ENCODE measurements at regions not wholly inside any gene's neighbourhood (a gene's known extent, or its start where the extent isn't known, plus 50 kb on each side); places are given as distances from the start of the nearest gene placed in this dataset.

- Histone ChIP-seq H3K9ac (replicated peaks; ENCODE audit: extremely low read depth, insufficient read depth, low read length) (no peak overlapping the region), H3K4me1 (ENCODE audit: control insufficient read depth, extremely low read depth, insufficient read depth, low read length) (no peaks in the 10 kb centered on the region), H3K4me2 (ENCODE audit: insufficient read depth, low read length) (no peak overlapping the region), H3K9me3 (replicated peaks; ENCODE audit: control insufficient read depth, insufficient read depth, low read length) (no peaks in the 10 kb centered on the region), H3K36me3 (ENCODE audit: control insufficient read depth in 2 of 2, extremely low read depth in 1 of 2, insufficient read depth in 2 of 2, low read length in 2 of 2) (no peaks in the 10 kb centered on the region), H3K4me3 (replicated peaks in 1 of 3; ENCODE audit: insufficient read depth in 1 of 3, low read depth in 1 of 3, low read length in 3 of 3) (no peak overlapping the region), H4K20me1 (replicated peaks; ENCODE audit: control insufficient read depth, extremely low read depth, insufficient read depth, low read length) (no peaks in the 10 kb centered on the region), H2AFZ (ENCODE audit: low read depth, low read length) (no peak overlapping the region), H3K27me3 (ENCODE audit: control insufficient read depth in 2 of 2, insufficient read depth in 2 of 2, low read length in 2 of 2) (peaks cover 2% of the 10 kb centered on the region in 2 experiments), H3K79me2 (ENCODE audit: control insufficient read depth, insufficient read depth, low read length) (no peaks in the 10 kb centered on the region), H3K9me1 (replicated peaks; ENCODE audit: control insufficient read depth, extremely low read depth, insufficient read depth, low read length) (no peaks in the 10 kb centered on the region), H3K27ac (ENCODE audit: insufficient read depth, low read depth, low read length) (no peak overlapping the region)
- FAIRE-seq (no peak), DNase-seq (ENCODE audit: low read depth, low spot score) (no peak)
- CTCF ChIA-PET = interaction anchor here (1.4 kb wide), 1 partner anchor 14 kb away, joined by 3 read pairs; no protein-coding TSS in a partner anchor
- TF ChIP-seq MYC (IDR thresholded peaks at IDR 0.05; ENCODE audit: low read depth, low read length) (no peak), GATA2 (IDR thresholded peaks at IDR 0.05; ENCODE audit: insufficient read depth, insufficient read length, low read depth, low read length) (no peak)
- POLR2A ChIA-PET = no interaction called here
- BruUV-seq (replicated peaks) = no TSS peak
- intact Hi-C loops (cut with micrococcal nuclease) = no loop called here
- dilution Hi-C loops (cut with MboI; ENCODE audit: extremely low pct_ligation_motif_present, low sequenced_read_pairs) = no loop called here
Observed at GRCh38 chr9:126058011-126058531, 268.6 kb upstream of the MVB12B start.

GRCh38 chr9:126058591-126058990 is 268.0 kb upstream of the MVB12B start:
- intact Hi-C loops (cut with micrococcal nuclease) (no loop called here), dilution Hi-C loops (cut with MboI; ENCODE audit: extremely low pct_ligation_motif_present, low sequenced_read_pairs) (no loop called here)
- H3K36me3 ChIP-seq (ENCODE audit: control insufficient read depth in 2 of 2, extremely low read depth in 1 of 2, insufficient read depth in 2 of 2, low read length in 2 of 2) = no peaks in the 10 kb centered on the region
- TF ChIP-seq MYC (IDR thresholded peaks at IDR 0.05; ENCODE audit: low read depth, low read length) (no peak), GATA2 (IDR thresholded peaks at IDR 0.05; ENCODE audit: insufficient read depth, insufficient read length, low read depth, low read length) (no peak), POLR2AphosphoS5 (IDR thresholded peaks at IDR 0.05; ENCODE audit: insufficient read depth, low read depth, low read length) (no peak), POLR2A (IDR thresholded peaks at IDR 0.05; ENCODE audit: low read depth, low read length) (no peak), JUN (IDR thresholded peaks at IDR 0.05; ENCODE audit: borderline replicate concordance, insufficient read depth, insufficient read length, low read depth) (no peak), MAX (IDR thresholded peaks at IDR 0.05; ENCODE audit: insufficient read depth, insufficient read length) (no peak), FOS (IDR thresholded peaks at IDR 0.05; ENCODE audit: borderline replicate concordance, insufficient read depth, low read length) (no peak), CTCF (IDR thresholded peaks at IDR 0.05; ENCODE audit: extremely low read depth in 1 of 2, insufficient read depth in 1 of 2, low read depth in 1 of 2, low read length in 2 of 2) (no peak), EZH2 (IDR thresholded peaks at IDR 0.05; ENCODE audit: borderline replicate concordance, low read depth, low read length, severe bottlenecking) (no peak)
- peaks cover under 1 to 2% of the 10 kb centered on the region in 2 experiments for H3K27me3 ChIP-seq (ENCODE audit: control insufficient read depth in 2 of 2, insufficient read depth in 2 of 2, low read length in 2 of 2)
- H3K9ac ChIP-seq (replicated peaks; ENCODE audit: extremely low read depth, insufficient read depth, low read length) = no peak overlapping the region
- no peaks in the 10 kb centered on the region for H3K9me1 ChIP-seq (replicated peaks; ENCODE audit: control insufficient read depth, extremely low read depth, insufficient read depth, low read length)
- no peaks in the 10 kb centered on the region for H3K79me2 ChIP-seq (ENCODE audit: control insufficient read depth, insufficient read depth, low read length)
- H4K20me1 ChIP-seq (replicated peaks; ENCODE audit: control insufficient read depth, extremely low read depth, insufficient read depth, low read length) = no peaks in the 10 kb centered on the region
- H3K27ac ChIP-seq (ENCODE audit: insufficient read depth, low read depth, low read length) = no peak overlapping the region
- no peaks in the 10 kb centered on the region for H3K9me3 ChIP-seq (replicated peaks; ENCODE audit: control insufficient read depth, insufficient read depth, low read length)
- ChIA-PET POLR2A (no interaction called here), CTCF (interaction anchor here (1.4 kb wide), 1 partner anchor 13 kb away, joined by 3 read pairs; no protein-coding TSS in a partner anchor)
- no peak overlapping the region for H3K4me2 ChIP-seq (ENCODE audit: insufficient read depth, low read length)
- no peak overlapping the region for H2AFZ ChIP-seq (ENCODE audit: low read depth, low read length)
- DNase-seq (ENCODE audit: low read depth, low spot score) (no peak), FAIRE-seq (no peak)
- H3K4me1 ChIP-seq (ENCODE audit: control insufficient read depth, extremely low read depth, insufficient read depth, low read length) = no peaks in the 10 kb centered on the region
- no peak overlapping the region for H3K4me3 ChIP-seq (replicated peaks in 1 of 3; ENCODE audit: insufficient read depth in 1 of 3, low read depth in 1 of 3, low read length in 3 of 3)
- BruUV-seq (replicated peaks) = no TSS peak

All from endothelial cell of umbilical vein (primary cell).